ENCODE measurements at regions not wholly inside any gene's neighbourhood (a gene's known extent, or its start where the extent isn't known, plus 50 kb on each side); places are given as distances from the start of the nearest gene placed in this dataset.

- TF ChIP-seq, protein P1, sequence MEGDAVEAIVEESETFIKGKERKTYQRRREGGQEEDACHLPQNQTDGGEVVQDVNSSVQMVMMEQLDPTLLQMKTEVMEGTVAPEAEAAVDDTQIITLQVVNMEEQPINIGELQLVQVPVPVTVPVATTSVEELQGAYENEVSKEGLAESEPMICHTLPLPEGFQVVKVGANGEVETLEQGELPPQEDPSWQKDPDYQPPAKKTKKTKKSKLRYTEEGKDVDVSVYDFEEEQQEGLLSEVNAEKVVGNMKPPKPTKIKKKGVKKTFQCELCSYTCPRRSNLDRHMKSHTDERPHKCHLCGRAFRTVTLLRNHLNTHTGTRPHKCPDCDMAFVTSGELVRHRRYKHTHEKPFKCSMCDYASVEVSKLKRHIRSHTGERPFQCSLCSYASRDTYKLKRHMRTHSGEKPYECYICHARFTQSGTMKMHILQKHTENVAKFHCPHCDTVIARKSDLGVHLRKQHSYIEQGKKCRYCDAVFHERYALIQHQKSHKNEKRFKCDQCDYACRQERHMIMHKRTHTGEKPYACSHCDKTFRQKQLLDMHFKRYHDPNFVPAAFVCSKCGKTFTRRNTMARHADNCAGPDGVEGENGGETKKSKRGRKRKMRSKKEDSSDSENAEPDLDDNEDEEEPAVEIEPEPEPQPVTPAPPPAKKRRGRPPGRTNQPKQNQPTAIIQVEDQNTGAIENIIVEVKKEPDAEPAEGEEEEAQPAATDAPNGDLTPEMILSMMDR (IDR thresholded peaks at IDR 0.05) = no peak
- no peak for TF ChIP-seq POLR2A (IDR thresholded peaks at IDR 0.05)
Observed at GRCh38 chr9:24828687-24829086, 283.0 kb upstream of the IZUMO3 start.
